ENCODE measurements at regions not wholly inside any gene's neighbourhood (a gene's known extent, or its start where the extent isn't known, plus 50 kb on each side); places are given as distances from the start of the nearest gene placed in this dataset.

GRCh38 chr2:228599297-228599696 lies 417.8 kb upstream of the SPHKAP start:
- Mint-ChIP-seq H3K36me3 (no peaks in the 10 kb centered on the region), H3K27ac (no peak overlapping the region), H3K9me3 (no peaks in the 10 kb centered on the region), H3K27me3 (ENCODE audit: low read depth) (no peaks in the 10 kb centered on the region), H3K4me1 (no peaks in the 10 kb centered on the region), H3K4me3 (no peak overlapping the region)
- no peak for DNase-seq (ENCODE audit: low spot score in 2 of 2, unreplicated experiment in 2 of 2)
- TF ChIP-seq, protein P1, sequence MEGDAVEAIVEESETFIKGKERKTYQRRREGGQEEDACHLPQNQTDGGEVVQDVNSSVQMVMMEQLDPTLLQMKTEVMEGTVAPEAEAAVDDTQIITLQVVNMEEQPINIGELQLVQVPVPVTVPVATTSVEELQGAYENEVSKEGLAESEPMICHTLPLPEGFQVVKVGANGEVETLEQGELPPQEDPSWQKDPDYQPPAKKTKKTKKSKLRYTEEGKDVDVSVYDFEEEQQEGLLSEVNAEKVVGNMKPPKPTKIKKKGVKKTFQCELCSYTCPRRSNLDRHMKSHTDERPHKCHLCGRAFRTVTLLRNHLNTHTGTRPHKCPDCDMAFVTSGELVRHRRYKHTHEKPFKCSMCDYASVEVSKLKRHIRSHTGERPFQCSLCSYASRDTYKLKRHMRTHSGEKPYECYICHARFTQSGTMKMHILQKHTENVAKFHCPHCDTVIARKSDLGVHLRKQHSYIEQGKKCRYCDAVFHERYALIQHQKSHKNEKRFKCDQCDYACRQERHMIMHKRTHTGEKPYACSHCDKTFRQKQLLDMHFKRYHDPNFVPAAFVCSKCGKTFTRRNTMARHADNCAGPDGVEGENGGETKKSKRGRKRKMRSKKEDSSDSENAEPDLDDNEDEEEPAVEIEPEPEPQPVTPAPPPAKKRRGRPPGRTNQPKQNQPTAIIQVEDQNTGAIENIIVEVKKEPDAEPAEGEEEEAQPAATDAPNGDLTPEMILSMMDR (IDR thresholded peaks at IDR 0.05; ENCODE audit: unreplicated experiment) = no peak

- TF ChIP-seq, protein P1 (IDR thresholded peaks at IDR 0.05; ENCODE audit: unreplicated experiment) = no peak
- no peaks in the 10 kb centered on the region for H3K9me3 Mint-ChIP-seq
- H3K4me3 Mint-ChIP-seq = no peak overlapping the region
- no peak for DNase-seq (ENCODE audit: low spot score in 2 of 2, unreplicated experiment in 2 of 2)
- H3K36me3 Mint-ChIP-seq = no peaks in the 10 kb centered on the region
- no peaks in the 10 kb centered on the region for H3K27me3 Mint-ChIP-seq (ENCODE audit: low read depth)
- no peak overlapping the region for H3K27ac Mint-ChIP-seq
- H3K4me1 Mint-ChIP-seq = no peaks in the 10 kb centered on the region
These were observed 415.5 kb upstream of the SPHKAP start for GRCh38 chr2:228597032-228597431.

- no peaks in the 10 kb centered on the region for H3K36me3 Mint-ChIP-seq
- peaks cover 11% of the 10 kb centered on the region for H3K9me3 Mint-ChIP-seq
- no peak for DNase-seq (ENCODE audit: low spot score in 2 of 2, unreplicated experiment in 2 of 2)
- no peaks in the 10 kb centered on the region for H3K27me3 Mint-ChIP-seq (ENCODE audit: low read depth)
- H3K27ac Mint-ChIP-seq = no peak overlapping the region
- H3K4me1 Mint-ChIP-seq = no peaks in the 10 kb centered on the region
- no peak overlapping the region for H3K4me3 Mint-ChIP-seq
- TF ChIP-seq, protein P1 (IDR thresholded peaks at IDR 0.05; ENCODE audit: unreplicated experiment) = no peak
These were observed 412.5 kb upstream of the SPHKAP start for GRCh38 chr2:228594012-228594411.

GRCh38 chr2:228592925-228593324 lies 411.4 kb upstream of the SPHKAP start:
- DNase-seq (ENCODE audit: low spot score in 2 of 2, unreplicated experiment in 2 of 2) = no peak
- H3K4me1 Mint-ChIP-seq = no peaks in the 10 kb centered on the region
- TF ChIP-seq, protein P1 (IDR thresholded peaks at IDR 0.05; ENCODE audit: unreplicated experiment) = no peak
- no peaks in the 10 kb centered on the region for H3K36me3 Mint-ChIP-seq
- H3K4me3 Mint-ChIP-seq = no peak overlapping the region
- no peaks in the 10 kb centered on the region for H3K27me3 Mint-ChIP-seq (ENCODE audit: low read depth)
- peaks cover 17% of the 10 kb centered on the region for H3K9me3 Mint-ChIP-seq
- no peak overlapping the region for H3K27ac Mint-ChIP-seq

- H3K27ac Mint-ChIP-seq = no peak overlapping the region
- DNase-seq (ENCODE audit: low spot score in 2 of 2, unreplicated experiment in 2 of 2) = no peak
- H3K27me3 Mint-ChIP-seq (ENCODE audit: low read depth) = no peaks in the 10 kb centered on the region
- H3K9me3 Mint-ChIP-seq = peaks cover 17% of the 10 kb centered on the region
- no peaks in the 10 kb centered on the region for H3K36me3 Mint-ChIP-seq
- no peak overlapping the region for H3K4me3 Mint-ChIP-seq
- no peaks in the 10 kb centered on the region for H3K4me1 Mint-ChIP-seq
- TF ChIP-seq, protein P1 (IDR thresholded peaks at IDR 0.05; ENCODE audit: unreplicated experiment) = no peak
These were observed 409.2 kb upstream of the SPHKAP start for GRCh38 chr2:228590681-228591080.

- DNase-seq (ENCODE audit: low spot score in 2 of 2, unreplicated experiment in 2 of 2) = no peak
- Mint-ChIP-seq H3K9me3 (peaks cover 21% of the 10 kb centered on the region), H3K27ac (no peak overlapping the region), H3K4me3 (no peak overlapping the region), H3K36me3 (no peaks in the 10 kb centered on the region), H3K27me3 (ENCODE audit: low read depth) (no peaks in the 10 kb centered on the region), H3K4me1 (no peaks in the 10 kb centered on the region)
- TF ChIP-seq, protein P1 (IDR thresholded peaks at IDR 0.05; ENCODE audit: unreplicated experiment) = no peak
These were observed 407.6 kb upstream of the SPHKAP start for GRCh38 chr2:228589115-228589514.

All from mesothelial cell of epicardium (in vitro differentiated cells).